ENCODE measurements at regions not wholly inside any gene's neighbourhood (a gene's known extent, or its start where the extent isn't known, plus 50 kb on each side); places are given as distances from the start of the nearest gene placed in this dataset.

- no peak for DNase-seq (ENCODE audit: low read depth)
Observed at GRCh38 chr6:97591955-97592354, 308.9 kb upstream of the MMS22L start.

- no peak for DNase-seq (ENCODE audit: low read depth)
Observed at GRCh38 chr6:97594844-97595243, 311.8 kb upstream of the MMS22L start.

- no peak for DNase-seq (ENCODE audit: low read depth)
Observed at GRCh38 chr6:97621111-97621510, 338.1 kb upstream of the MMS22L start.

GRCh38 chr6:97626671-97627441 is 343.8 kb upstream of the MMS22L start:
- no peak for DNase-seq (ENCODE audit: low read depth)

GRCh38 chr6:97629180-97629579 is 346.2 kb upstream of the MMS22L start:
- DNase-seq (ENCODE audit: low read depth): no peak

- no peak for DNase-seq (ENCODE audit: low read depth)
Observed at GRCh38 chr6:97630604-97631003, 347.6 kb upstream of the MMS22L start.

GRCh38 chr6:97632341-97632740 is 349.3 kb upstream of the MMS22L start:
- DNase-seq (ENCODE audit: low read depth): no peak

GRCh38 chr6:97639702-97640101 is 356.7 kb upstream of the MMS22L start:
- DNase-seq (ENCODE audit: low read depth): no peak

GRCh38 chr6:97644353-97644752 is 361.3 kb upstream of the MMS22L start:
- DNase-seq (ENCODE audit: low read depth): no peak

GRCh38 chr6:97645757-97646156 is 362.7 kb upstream of the MMS22L start:
- no peak for DNase-seq (ENCODE audit: low read depth)

- DNase-seq (ENCODE audit: low read depth): no peak
Observed at GRCh38 chr6:97653076-97653475, 370.1 kb upstream of the MMS22L start.

GRCh38 chr6:97653517-97653916 is 370.5 kb upstream of the MMS22L start:
- no peak for DNase-seq (ENCODE audit: low read depth)

- DNase-seq (ENCODE audit: low read depth): no peak
Observed at GRCh38 chr6:97654674-97655073, 371.7 kb upstream of the MMS22L start.

GRCh38 chr6:97656236-97656635 is 373.2 kb upstream of the MMS22L start:
- DNase-seq (ENCODE audit: low read depth): no peak

GRCh38 chr6:97656706-97657350 is 373.8 kb upstream of the MMS22L start:
- DNase-seq (ENCODE audit: low read depth): no peak

- no peak for DNase-seq (ENCODE audit: low read depth)
Observed at GRCh38 chr6:97658090-97658489, 375.1 kb upstream of the MMS22L start.

GRCh38 chr6:97663252-97663651 is 380.2 kb upstream of the MMS22L start:
- DNase-seq (ENCODE audit: low read depth): no peak

GRCh38 chr6:97665446-97665845 is 382.4 kb upstream of the MMS22L start:
- DNase-seq (ENCODE audit: low read depth): no peak

- DNase-seq (ENCODE audit: low read depth): no peak
Observed at GRCh38 chr6:97666889-97667288, 383.9 kb upstream of the MMS22L start.

GRCh38 chr6:97668716-97669115 is 385.7 kb upstream of the MMS22L start:
- DNase-seq (ENCODE audit: low read depth): no peak

- no peak for DNase-seq (ENCODE audit: low read depth)
Observed at GRCh38 chr6:97669191-97670031, 386.4 kb upstream of the MMS22L start.

GRCh38 chr6:97674802-97675201 is 391.8 kb upstream of the MMS22L start:
- DNase-seq (ENCODE audit: low read depth): no peak

- DNase-seq (ENCODE audit: low read depth): no peak
Observed at GRCh38 chr6:97677626-97678025, 394.6 kb upstream of the MMS22L start.
